Stimulated activated CD4-positive, alpha-beta T cell treated with anti-CD3 and anti-CD28 coated beads, Interleukin-1b, Interleukin-23, amount 100 ng/mL, for 4 hours (primary cell): ENCODE measurements at regions not wholly inside any gene's neighbourhood (a gene's known extent, or its start where the extent isn't known, plus 50 kb on each side); places are given as distances from the start of the nearest gene placed in this dataset.
"Not testable (repeated sequence)": the region's sequence is repeated elsewhere in the genome, so short reads cannot be mapped to it uniquely, and the experiment has no call there.

ENCODE experiments used
- DNase-seq, 2 donors: peaks; one replicate each; pipeline ENCODE4 v3.0.0-alpha.2; 2020; ENCODE audit warnings: low read depth in 2 of 2

GRCh38 chr5:1987471-1987870, 104.7 kb upstream of the IRX4 start:
- no peak for DNase-seq

DNA sequence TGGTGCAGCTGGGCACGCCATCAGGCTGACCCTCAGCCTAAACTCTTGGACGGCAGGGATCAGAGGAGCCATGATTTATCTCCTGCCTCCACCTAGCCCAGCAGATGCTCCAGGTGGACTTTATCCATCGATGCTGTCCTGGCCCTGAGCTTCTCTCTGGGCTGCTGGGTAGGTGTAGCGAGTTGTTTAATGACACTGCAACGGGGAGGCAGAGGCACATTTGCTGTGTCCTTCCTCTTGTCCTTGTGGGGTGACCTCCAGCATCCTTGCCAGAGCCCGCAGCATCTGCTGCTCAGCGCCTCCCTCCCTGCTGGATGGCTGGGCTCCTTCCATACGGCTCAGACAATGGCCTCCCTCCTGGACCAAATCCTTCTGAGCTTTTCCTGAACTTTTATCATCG, 103.1 kb upstream of the IRX4 start:
- DNase-seq, result no peak

DNA sequence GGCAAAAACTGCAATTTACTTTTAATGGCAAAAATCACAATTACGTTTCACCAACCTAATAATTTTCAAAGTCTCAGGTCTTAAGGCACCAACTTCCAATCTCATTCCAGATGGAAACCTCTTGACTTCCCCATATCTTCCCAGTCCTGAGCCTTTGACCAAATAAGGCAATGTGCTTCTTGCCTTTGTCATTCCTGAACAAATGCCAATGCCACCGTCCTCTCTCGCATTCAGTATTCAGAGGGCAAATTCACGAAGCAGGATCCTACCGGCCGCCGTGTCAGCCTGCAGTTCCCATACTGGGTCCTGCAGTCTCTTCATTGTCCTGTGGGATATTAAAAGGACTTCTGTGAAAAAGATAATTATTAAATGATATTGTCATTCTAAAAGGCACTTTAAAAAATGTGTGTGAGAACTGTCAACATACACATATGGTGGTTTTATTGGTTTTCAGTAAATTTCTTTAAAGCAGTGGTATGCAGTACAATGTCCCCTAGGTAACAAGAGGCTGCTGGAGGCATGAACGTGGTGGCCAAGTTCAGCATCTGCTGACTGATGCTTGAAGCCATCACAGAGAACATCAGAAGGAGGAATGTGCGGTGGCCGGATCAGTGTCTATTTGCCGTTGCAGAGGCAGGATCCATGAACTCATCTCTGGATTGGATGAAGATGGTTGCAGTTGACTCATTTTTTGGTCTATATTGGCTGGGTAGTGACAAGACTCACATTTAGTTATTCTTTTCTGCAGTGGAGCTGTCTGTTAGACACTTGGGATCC, 101.4 kb upstream of the IRX4 start:
- DNase-seq, result no peak

GRCh38 chr5:1983401-1983800, 100.7 kb upstream of the IRX4 start:
- DNase-seq, result no peak

GRCh38 chr5:1982561-1982960, 99.8 kb upstream of the IRX4 start:
- not testable (repeated sequence) for DNase-seq

GRCh38 chr5:1975898-1976765, 93.4 kb upstream of the IRX4 start:
- DNase-seq, result no peak

DNA sequence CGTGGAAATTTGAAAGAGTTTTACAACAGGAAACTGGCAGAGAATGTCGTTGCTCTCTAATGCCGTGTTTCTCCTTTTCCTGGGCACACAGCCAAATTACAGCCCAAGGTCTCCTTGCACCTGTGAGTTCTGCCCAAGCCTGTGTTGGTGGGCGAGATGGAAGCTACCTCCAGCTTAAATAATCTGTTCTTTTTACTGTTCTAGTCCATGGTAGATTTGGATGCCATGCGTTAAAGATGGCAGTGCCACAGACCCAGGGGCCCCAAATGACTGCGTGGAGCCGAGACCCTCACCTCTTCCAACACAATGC, 92.6 kb upstream of the IRX4 start:
- no peak for DNase-seq

GRCh38 chr5:1974501-1975405, 92.0 kb upstream of the IRX4 start:
- DNase-seq, result no peak

- no peak for DNase-seq
These were observed 91.4 kb upstream of the IRX4 start for GRCh38 chr5:1974081-1974480.

DNA sequence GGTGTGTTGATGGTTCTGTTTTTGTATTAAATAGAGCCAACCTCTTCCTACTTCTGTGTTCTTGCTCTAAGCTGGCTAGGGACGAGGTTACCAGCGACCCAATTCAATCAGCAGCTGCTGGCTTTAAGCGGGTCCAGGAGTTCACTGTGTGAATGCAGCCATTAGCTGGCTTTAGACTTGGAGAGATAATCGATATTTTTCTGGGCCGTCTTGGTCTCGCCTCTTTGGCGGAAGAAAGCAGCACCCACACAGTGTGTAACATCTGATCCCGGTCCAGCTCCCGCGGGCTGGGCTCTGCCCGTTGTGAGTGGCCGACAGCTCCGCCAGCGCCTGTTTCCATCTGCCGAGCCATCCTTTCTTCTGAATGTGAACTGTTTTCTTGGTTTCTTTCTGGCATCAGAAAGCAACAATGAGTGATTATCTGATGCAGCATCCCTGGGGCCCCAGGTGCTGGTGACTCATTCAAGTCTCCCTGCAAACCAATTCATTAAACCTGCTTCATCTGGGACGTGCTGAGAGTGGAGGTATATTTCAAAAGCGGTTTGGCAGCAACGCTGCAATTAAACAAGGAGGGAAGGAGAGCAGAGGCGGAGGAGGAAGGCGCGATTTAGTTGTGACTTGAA, 90.8 kb upstream of the IRX4 start:
- DNase-seq, result no peak

GRCh38 chr5:1971944-1972343, 89.2 kb upstream of the IRX4 start:
- DNase-seq, result no peak

GRCh38 chr5:1967736-1968135, 85.0 kb upstream of the IRX4 start:
- no peak for DNase-seq

GRCh38 chr5:1966461-1966860, 83.7 kb upstream of the IRX4 start:
- no peak for DNase-seq

DNA sequence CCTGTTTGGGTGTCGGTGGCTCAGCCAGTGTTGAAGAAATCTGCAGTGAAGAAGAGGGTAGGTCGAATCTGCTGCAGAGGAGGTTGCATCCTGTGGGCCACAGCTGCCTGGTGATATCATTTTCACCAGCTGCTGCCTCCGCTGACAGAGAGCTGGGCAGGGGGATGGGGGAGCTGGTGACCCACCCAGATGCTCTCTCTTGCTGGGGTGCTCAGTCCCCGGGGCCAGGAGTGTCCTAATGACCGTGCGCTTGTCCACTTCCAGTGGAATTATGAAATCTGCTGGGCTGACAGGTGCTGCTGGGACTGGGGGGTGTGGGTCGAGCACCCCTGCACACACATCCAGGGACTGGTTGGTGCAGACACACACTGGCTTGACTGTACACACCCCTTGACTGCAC, 83.2 kb upstream of the IRX4 start:
- DNase-seq, result no peak

DNA sequence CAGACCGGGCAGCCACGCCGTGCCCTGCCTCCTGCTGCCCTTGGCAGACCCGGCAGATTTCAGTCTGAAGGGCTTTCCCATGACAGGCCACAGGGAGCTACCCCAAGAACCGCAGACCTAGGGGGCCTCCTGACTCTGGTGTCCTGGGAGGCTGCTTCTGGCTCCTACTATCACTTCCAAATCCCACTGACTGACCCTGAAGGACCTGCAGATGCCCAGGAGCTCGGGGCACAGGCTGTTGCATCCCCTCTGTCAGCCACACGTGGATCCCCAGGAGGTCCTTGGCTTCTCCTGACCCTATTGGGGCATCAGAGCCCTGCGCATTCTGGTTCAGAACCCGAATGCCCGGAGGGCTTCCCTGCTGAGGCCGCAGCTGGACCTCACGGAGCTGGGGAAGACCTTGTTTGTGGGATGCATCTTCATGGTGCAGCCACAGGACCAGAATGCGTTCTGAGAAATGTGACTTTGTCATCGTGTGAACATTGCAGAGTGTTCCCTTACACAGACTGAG, 81.3 kb upstream of the IRX4 start:
- no peak for DNase-seq

DNA sequence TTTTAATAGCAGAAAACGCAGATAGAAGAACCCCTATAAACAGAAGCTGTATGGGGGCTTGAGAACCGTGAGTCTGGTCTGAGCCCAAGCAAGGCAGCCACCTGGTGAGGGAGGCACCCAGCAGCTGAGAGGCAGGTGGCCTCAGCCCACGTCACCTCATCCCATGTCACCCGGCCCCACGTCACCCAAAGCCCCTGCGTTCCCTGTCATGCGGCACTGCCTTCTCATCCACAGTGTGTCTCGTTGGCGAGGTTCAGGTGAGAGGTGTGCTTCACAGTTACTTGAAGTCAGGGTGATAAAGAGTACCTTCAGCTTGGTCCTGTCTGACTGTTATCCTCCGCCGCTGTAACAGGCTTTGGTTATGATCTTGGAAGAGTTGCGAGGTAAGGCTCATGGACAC, 80.6 kb upstream of the IRX4 start:
- DNase-seq, result no peak

GRCh38 chr5:1962619-1963355, 80.1 kb upstream of the IRX4 start:
- DNase-seq, result no peak

DNA sequence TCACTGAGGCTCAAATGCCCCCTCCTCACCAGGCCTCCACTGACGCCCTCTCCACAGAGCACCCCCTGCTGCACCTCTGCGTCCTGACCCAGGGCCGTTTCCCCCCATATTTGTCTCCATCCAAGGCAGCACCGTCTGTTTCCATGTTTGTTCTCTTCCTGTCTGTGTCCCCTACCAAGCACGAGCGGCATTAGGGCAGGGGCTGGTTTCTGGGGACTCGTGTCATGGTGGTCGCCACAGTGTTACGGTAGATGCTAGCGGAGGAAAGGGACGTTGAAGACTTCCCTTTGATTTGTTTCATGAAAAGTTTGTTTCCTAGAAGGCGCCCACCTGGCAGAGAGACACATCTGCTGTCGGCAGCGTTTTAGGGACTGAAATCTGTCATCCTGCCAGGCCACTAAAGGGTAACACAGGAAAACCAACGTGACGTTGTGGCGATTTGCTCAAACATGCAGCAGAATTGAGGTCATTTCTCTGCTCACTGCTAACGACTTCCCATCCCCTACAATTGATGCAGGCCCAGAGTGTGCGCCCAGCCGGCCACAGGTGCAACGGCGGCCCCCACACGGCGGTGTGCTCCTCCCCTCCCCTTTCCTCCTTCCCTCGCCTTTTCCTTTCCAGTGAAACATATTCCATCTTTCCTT, 79.3 kb upstream of the IRX4 start:
- DNase-seq, result no peak

DNA sequence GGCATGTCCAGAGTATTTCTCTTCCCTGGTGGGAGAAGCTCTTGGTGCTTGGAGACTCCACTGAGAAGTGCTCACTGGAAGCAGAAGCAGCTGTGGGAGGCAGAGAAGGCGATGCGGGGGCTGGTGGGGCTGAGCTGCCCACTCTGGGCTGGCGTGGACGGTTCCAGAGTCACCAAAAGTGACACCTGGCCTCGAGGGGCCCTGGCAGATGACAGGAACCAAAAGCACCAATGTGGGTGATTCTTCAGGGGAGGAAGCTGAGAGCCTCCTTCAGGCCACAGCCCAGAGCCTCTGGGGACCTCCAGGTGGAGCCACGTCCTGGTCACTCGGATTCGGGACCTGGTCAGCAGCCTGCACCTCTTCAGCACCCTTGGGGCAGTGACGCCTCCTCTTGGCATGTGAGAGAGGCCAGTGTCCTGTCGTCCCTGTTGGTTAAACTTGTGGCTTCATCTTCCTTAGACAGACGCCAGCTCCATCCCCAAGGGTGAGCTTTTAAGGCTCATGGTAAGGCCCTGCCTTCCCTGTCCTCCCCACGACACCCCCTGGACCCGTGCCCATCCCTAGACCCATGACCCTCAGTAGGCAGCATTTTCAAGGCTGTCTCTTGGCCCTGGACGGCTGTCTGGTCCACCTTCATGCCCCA, 78.7 kb upstream of the IRX4 start:
- DNase-seq, result no peak
